ENCODE measurements at regions not wholly inside any gene's neighbourhood (a gene's known extent, or its start where the extent isn't known, plus 50 kb on each side); places are given as distances from the start of the nearest gene placed in this dataset.

DNA sequence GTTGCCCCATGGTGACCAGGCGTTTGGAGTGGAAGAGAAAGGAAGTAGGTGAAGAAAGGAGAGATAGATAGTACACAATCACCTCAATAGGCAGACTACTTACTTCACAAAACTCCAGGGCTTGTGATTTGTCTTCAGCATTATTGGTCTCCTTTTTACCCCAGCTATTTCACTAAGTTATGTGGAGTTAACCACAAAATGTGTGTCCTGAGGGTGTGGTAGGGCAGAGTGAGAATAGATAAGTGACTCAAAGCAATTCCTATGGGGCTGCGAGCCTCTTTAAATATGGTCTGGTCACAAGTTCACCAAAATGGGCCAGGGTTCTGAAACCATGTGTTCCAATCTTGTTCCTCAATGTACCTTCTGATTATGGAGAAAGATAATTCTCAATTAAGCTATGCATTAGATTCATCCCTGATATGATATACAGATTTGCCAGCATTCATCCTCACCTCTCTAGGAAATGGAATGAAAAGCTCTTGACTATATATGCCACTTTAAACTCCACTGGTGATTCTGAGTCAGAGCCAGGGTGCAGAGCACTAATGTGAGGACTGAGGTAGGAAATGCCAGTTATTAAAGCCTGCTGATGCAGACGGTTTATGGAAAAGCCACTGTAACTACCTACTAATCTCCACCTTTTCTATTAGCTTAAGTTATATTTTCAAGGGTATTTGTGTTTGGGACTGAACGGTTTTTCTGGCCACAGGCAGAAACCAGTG is 310.6 kb upstream of the MANEA start:
- no peaks in the 10 kb centered on the region for H3K36me3 Mint-ChIP-seq
- no peak overlapping the region for H3K9ac ChIP-seq

DNA sequence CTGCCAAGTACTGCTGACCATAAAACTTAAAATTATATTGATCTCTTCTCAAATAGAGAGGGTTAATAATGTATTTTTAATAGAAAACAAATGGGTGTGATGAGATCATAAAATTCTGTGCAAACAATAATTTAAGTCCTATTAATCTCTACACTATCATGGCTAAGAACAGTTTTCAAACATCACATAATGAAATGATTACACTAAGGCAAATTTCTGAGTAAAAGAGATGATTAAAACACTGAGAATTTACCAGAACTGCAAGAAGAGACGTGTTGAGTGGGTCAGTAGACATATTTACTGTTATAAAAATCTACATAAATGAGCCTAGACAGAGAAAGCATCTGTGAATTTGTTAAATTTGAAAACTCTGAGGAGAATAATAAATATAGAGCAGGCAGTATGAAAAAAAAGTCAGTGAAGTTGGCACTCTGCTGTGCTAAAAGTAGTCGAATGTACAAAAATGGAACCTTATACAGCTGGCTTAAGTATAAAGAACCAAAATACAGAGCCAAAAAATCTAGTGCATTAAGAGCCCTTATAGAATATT is 302.6 kb upstream of the MANEA start:
- Mint-ChIP-seq H3K36me3 (no peaks in the 10 kb centered on the region), H3K27ac (no peak overlapping the region), H3K27me3 (ENCODE audit: insufficient read depth, low read depth) (peaks cover 2% of the 10 kb centered on the region), H3K9me3 (no peaks in the 10 kb centered on the region), H3K4me3 (no peak overlapping the region), H3K4me1 (no peaks in the 10 kb centered on the region)
- no peak overlapping the region for H3K27ac ChIP-seq
- no peaks in the 10 kb centered on the region for H4K20me1 ChIP-seq (ENCODE audit: low read depth)
- H2AFZ ChIP-seq (replicated peaks): no peak overlapping the region
- no peaks in the 10 kb centered on the region for H3K9me3 ChIP-seq (ENCODE audit: low read depth)
- H3F3A ChIP-seq (ENCODE audit: low read depth): no peaks in the 10 kb centered on the region
- DNase-seq (ENCODE audit: low spot score): no peak
- no peak overlapping the region for H3K4me2 ChIP-seq
- no peaks in the 10 kb centered on the region for H3K36me3 ChIP-seq
- H3K4me1 ChIP-seq: no peaks in the 10 kb centered on the region
- H3K4me3 ChIP-seq: no peak overlapping the region
- no peak for TF ChIP-seq EZH2phosphoT487 (IDR thresholded peaks at IDR 0.05)
- no peak for TF ChIP-seq EZH2 (IDR thresholded peaks at IDR 0.05)
- TF ChIP-seq, protein P1, sequence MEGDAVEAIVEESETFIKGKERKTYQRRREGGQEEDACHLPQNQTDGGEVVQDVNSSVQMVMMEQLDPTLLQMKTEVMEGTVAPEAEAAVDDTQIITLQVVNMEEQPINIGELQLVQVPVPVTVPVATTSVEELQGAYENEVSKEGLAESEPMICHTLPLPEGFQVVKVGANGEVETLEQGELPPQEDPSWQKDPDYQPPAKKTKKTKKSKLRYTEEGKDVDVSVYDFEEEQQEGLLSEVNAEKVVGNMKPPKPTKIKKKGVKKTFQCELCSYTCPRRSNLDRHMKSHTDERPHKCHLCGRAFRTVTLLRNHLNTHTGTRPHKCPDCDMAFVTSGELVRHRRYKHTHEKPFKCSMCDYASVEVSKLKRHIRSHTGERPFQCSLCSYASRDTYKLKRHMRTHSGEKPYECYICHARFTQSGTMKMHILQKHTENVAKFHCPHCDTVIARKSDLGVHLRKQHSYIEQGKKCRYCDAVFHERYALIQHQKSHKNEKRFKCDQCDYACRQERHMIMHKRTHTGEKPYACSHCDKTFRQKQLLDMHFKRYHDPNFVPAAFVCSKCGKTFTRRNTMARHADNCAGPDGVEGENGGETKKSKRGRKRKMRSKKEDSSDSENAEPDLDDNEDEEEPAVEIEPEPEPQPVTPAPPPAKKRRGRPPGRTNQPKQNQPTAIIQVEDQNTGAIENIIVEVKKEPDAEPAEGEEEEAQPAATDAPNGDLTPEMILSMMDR (IDR thresholded peaks at IDR 0.05): no peak
- no peak overlapping the region for H3K9ac ChIP-seq
- no peaks in the 10 kb centered on the region for H3K27me3 ChIP-seq
- H3K79me2 ChIP-seq (ENCODE audit: low read depth): no peaks in the 10 kb centered on the region

More for the DNA sequence above, 310.6 kb upstream of the MANEA start:
- Histone ChIP-seq H2AFZ (replicated peaks) (no peak overlapping the region), H3K9me3 (ENCODE audit: low read depth) (no peaks in the 10 kb centered on the region), H3K79me2 (ENCODE audit: low read depth) (no peaks in the 10 kb centered on the region), H3K36me3 (no peaks in the 10 kb centered on the region), H3F3A (ENCODE audit: low read depth) (no peaks in the 10 kb centered on the region), H3K4me1 (no peaks in the 10 kb centered on the region), H3K27ac (no peak overlapping the region), H3K4me2 (no peak overlapping the region), H4K20me1 (ENCODE audit: low read depth) (no peaks in the 10 kb centered on the region), H3K27me3 (no peaks in the 10 kb centered on the region), H3K4me3 (no peak overlapping the region)
- H3K9me3 Mint-ChIP-seq: peaks cover 21% of the 10 kb centered on the region
- H3K4me3 Mint-ChIP-seq: no peak overlapping the region
- H3K27me3 Mint-ChIP-seq (ENCODE audit: insufficient read depth, low read depth): peaks cover 2% of the 10 kb centered on the region
- H3K27ac Mint-ChIP-seq: no peak overlapping the region
- H3K4me1 Mint-ChIP-seq: no peaks in the 10 kb centered on the region
- TF ChIP-seq EZH2 (IDR thresholded peaks at IDR 0.05): no peak
- no peak for TF ChIP-seq EZH2phosphoT487 (IDR thresholded peaks at IDR 0.05)
- TF ChIP-seq, protein P1 (IDR thresholded peaks at IDR 0.05): no peak
- no peak for DNase-seq (ENCODE audit: low spot score)

DNA sequence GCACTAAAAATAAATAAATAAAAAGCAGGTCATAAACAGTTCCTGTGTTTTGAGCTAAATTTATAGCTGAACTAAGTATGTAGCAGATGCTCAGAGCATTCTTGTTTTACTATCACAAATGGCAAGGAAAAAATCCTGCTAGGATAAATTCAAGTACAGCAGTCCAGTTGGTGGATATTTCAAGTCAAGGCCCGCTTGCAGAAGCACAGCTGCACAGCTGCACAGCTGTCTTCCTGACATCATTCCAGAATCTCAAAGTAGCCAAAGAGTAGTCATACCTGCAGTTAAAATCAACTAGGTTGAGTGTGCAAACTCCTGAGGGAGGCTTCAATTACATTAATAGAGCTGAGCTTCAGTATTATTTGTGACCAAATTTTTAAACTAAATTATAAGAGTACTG is 297.7 kb upstream of the MANEA start:
- no peaks in the 10 kb centered on the region for H4K20me1 ChIP-seq (ENCODE audit: low read depth)
- TF ChIP-seq, protein P1 (IDR thresholded peaks at IDR 0.05): no peak
- no peak for TF ChIP-seq EZH2 (IDR thresholded peaks at IDR 0.05)
- no peak for TF ChIP-seq EZH2phosphoT487 (IDR thresholded peaks at IDR 0.05)
- no peak overlapping the region for H3K27ac ChIP-seq
- no peak overlapping the region for H3K4me2 ChIP-seq
- H3K9me3 Mint-ChIP-seq: no peaks in the 10 kb centered on the region
- H3K4me3 Mint-ChIP-seq: no peak overlapping the region
- no peaks in the 10 kb centered on the region for H3K9me3 ChIP-seq (ENCODE audit: low read depth)
- H3K27ac Mint-ChIP-seq: no peak overlapping the region
- H3K79me2 ChIP-seq (ENCODE audit: low read depth): no peaks in the 10 kb centered on the region
- H3F3A ChIP-seq (ENCODE audit: low read depth): no peaks in the 10 kb centered on the region
- no peaks in the 10 kb centered on the region for H3K36me3 ChIP-seq
- no peak overlapping the region for H3K4me3 ChIP-seq
- H2AFZ ChIP-seq (replicated peaks): no peak overlapping the region
- no peaks in the 10 kb centered on the region for H3K4me1 ChIP-seq
- no peaks in the 10 kb centered on the region for H3K27me3 ChIP-seq
- H3K36me3 Mint-ChIP-seq: no peaks in the 10 kb centered on the region
- DNase-seq (ENCODE audit: low spot score): no peak
- H3K4me1 Mint-ChIP-seq: no peaks in the 10 kb centered on the region
- H3K27me3 Mint-ChIP-seq (ENCODE audit: insufficient read depth, low read depth): no peaks in the 10 kb centered on the region
- H3K9ac ChIP-seq: no peak overlapping the region

Measured in neural progenitor cell (in vitro differentiated cells).